ENCODE measurements at regions not wholly inside any gene's neighbourhood (a gene's known extent, or its start where the extent isn't known, plus 50 kb on each side); places are given as distances from the start of the nearest gene placed in this dataset.

DNA sequence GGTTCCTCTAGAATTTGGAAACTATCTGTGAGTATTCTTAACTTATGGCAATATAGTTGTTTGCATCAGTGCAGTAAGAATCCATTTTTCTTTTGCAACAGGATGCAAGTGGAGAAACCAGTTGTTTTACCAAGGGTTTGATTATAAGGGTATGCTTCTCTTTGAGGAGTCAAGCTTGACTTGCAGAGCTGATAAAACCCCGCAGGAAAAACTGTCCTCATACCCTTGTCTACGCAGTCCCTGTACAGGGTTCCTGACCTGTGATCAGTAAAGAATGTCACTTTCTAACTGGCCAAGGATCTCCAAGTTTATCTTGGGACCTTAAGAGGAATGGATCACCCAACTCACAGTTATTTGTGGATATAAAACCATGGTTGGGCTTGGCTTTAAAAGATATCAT is 161.1 kb upstream of the OLIG3 start:
- TF ChIP-seq, protein P1, sequence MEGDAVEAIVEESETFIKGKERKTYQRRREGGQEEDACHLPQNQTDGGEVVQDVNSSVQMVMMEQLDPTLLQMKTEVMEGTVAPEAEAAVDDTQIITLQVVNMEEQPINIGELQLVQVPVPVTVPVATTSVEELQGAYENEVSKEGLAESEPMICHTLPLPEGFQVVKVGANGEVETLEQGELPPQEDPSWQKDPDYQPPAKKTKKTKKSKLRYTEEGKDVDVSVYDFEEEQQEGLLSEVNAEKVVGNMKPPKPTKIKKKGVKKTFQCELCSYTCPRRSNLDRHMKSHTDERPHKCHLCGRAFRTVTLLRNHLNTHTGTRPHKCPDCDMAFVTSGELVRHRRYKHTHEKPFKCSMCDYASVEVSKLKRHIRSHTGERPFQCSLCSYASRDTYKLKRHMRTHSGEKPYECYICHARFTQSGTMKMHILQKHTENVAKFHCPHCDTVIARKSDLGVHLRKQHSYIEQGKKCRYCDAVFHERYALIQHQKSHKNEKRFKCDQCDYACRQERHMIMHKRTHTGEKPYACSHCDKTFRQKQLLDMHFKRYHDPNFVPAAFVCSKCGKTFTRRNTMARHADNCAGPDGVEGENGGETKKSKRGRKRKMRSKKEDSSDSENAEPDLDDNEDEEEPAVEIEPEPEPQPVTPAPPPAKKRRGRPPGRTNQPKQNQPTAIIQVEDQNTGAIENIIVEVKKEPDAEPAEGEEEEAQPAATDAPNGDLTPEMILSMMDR (IDR thresholded peaks at IDR 0.05) = no peak
- TF ChIP-seq EP300 (IDR thresholded peaks at IDR 0.05) (no peak), POLR2A (IDR thresholded peaks at IDR 0.05) (no peak), POLR2AphosphoS5 (IDR thresholded peaks at IDR 0.05) (no peak)

Measured in upper lobe of left lung (tissue), 4 donors.